Esophagus squamous epithelium (tissue), 5 donors: ENCODE measurements at regions not wholly inside any gene's neighbourhood (a gene's known extent, or its start where the extent isn't known, plus 50 kb on each side); places are given as distances from the start of the nearest gene placed in this dataset.

Experiments used
- DNase-seq: peaks from one replicate; lab custom pipeline; 2025; lab: John Stamatoyannopoulos, UW
- H3K27ac ChIP-seq, 4 donors: fragments of 200-600 bp; sonication (generic); one replicate each; pipeline ENCODE4 v1.5.1; 2016 to 2019; ENCODE audit warnings: mild to moderate bottlenecking in 1 of 4
- H3K27me3 ChIP-seq, 4 donors: fragments of 200-600 bp; sonication (generic); 1 replicate in 3 of 4; 2 replicates in 1 of 4; pipeline versions ENCODE4 v1.5.1 to v1.6.0; 2017 to 2021; ENCODE audit warnings: antibody characterized with exemption in 1 of 4
- H3K36me3 ChIP-seq, 3 donors: fragments of 200-600 bp; sonication (generic); one replicate each; pipeline ENCODE4 v1.5.1; 2016 to 2019
- H3K4me1 ChIP-seq, 3 donors: fragments of 200-600 bp; sonication (generic); one replicate each; pipeline ENCODE4 v1.5.1; 2017 to 2019
- H3K4me3 ChIP-seq, 4 donors: fragments of 200-600 bp; sonication (generic); 1 replicate in 3 of 4; 2 replicates in 1 of 4; pipeline ENCODE4 v1.5.1; 2016 to 2019; ENCODE audit warnings: mild to moderate bottlenecking in 2 of 4, moderate library complexity in 1 of 4
- H3K9me3 ChIP-seq, 3 donors: fragments of 200-600 bp; sonication (generic); one replicate each; pipeline ENCODE4 v1.5.1; 2016 to 2019
- CTCF ChIP-seq, 6 experiments: fragments of 450-650 bp in 4 of 6; fragments of 200-600 bp in 2 of 6; sonication (generic) in 2 of 6; IDR thresholded peaks; one replicate each; pipeline ENCODE4 v1.5.1; 2016 to 2019; ENCODE audit warnings: antibody characterized with exemption in 6 of 6, mild to moderate bottlenecking in 4 of 6, moderate library complexity in 4 of 6
- POLR2A ChIP-seq, 4 donors: fragments of 450-650 bp; IDR thresholded peaks; one replicate each; pipeline ENCODE4 v1.6.1; 2017; ENCODE audit warnings: antibody characterized with exemption in 4 of 4, mild to moderate bottlenecking in 4 of 4, moderate library complexity in 3 of 4
- WGBS, 2 donors: methylation state at CpG; one replicate each; pipeline ENCODE4 v1.1.5; 2018; 5-methylcytosine and 5-hydroxymethylcytosine counted together
- intact Hi-C: fragments of 100-400 bp; cut with DNase I; formaldehyde crosslinking; loops from one replicate; pipeline ENCODE4 v1.15.0; 2022
- donor health status: DM: yes; HTN: yes; CAD: no.

- Histone ChIP-seq H3K36me3 (no peaks in the 10 kb centered on the region), H3K27ac (no peak overlapping the region), H3K4me1 (peaks cover 0 to 4% (median 0%) of the 10 kb centered on the region in 3 donors), H3K27me3 (no peaks in the 10 kb centered on the region), H3K9me3 (no peaks in the 10 kb centered on the region), H3K4me3 (no peak overlapping the region)
- 88% methylated on average over 1 of the region's 1 CpG for WGBS, 2 donors
- intact Hi-C loops: no loop called here
- DNase-seq: no peak
- TF ChIP-seq CTCF (IDR thresholded peaks at IDR 0.05): no peak
Measured at GRCh38 chr2:144215207-144215606, 304.7 kb downstream of the ZEB2 start.

- Histone ChIP-seq H3K9me3 (no peaks in the 10 kb centered on the region), H3K36me3 (no peaks in the 10 kb centered on the region), H3K4me3 (no peak overlapping the region), H3K27ac (no peak overlapping the region), H3K4me1 (peaks cover 0 to 4% (median 0%) of the 10 kb centered on the region in 3 donors), H3K27me3 (no peaks in the 10 kb centered on the region)
- intact Hi-C loops: no loop called here
- WGBS, 2 donors: 85 to 86% methylated on average over 2 of the region's 2 CpGs
- no peak for TF ChIP-seq POLR2A (IDR thresholded peaks at IDR 0.05)
- no peak for TF ChIP-seq CTCF (IDR thresholded peaks at IDR 0.05)
- DNase-seq: no peak
Measured at GRCh38 chr2:144213797-144214196, 306.1 kb downstream of the ZEB2 start.

- WGBS, 2 donors: 96 to 100% methylated on average over 4 of the region's 4 CpGs
- Histone ChIP-seq H3K4me1 (no peaks in the 10 kb centered on the region), H3K9me3 (no peaks in the 10 kb centered on the region), H3K4me3 (no peak overlapping the region), H3K27ac (no peak overlapping the region), H3K36me3 (peaks cover 0 to 8% (median 0%) of the 10 kb centered on the region in 3 donors), H3K27me3 (no peaks in the 10 kb centered on the region)
- intact Hi-C loops: no loop called here
- no peak for DNase-seq
- TF ChIP-seq CTCF (IDR thresholded peaks at IDR 0.05) (no peak), POLR2A (IDR thresholded peaks at IDR 0.05) (no peak)
Measured at GRCh38 chr2:144211826-144212225, 308.1 kb downstream of the ZEB2 start.

- Histone ChIP-seq H3K4me3 (no peak overlapping the region), H3K27ac (no peak overlapping the region), H3K36me3 (peaks cover 0 to 8% (median 0%) of the 10 kb centered on the region in 3 donors), H3K27me3 (no peaks in the 10 kb centered on the region), H3K9me3 (no peaks in the 10 kb centered on the region), H3K4me1 (no peaks in the 10 kb centered on the region)
- TF ChIP-seq CTCF (IDR thresholded peaks at IDR 0.05) (no peak), POLR2A (IDR thresholded peaks at IDR 0.05) (no peak)
- intact Hi-C loops: no loop called here
- WGBS, 2 donors: 86 to 87% methylated on average over 4 of the region's 4 CpGs
- no peak for DNase-seq
Measured at GRCh38 chr2:144211065-144211464, 308.9 kb downstream of the ZEB2 start.

GRCh38 chr2:144210076-144210475 lies 309.8 kb downstream of the ZEB2 start:
- Histone ChIP-seq H3K4me1 (no peaks in the 10 kb centered on the region), H3K36me3 (peaks cover 0 to 8% (median 0%) of the 10 kb centered on the region in 3 donors), H3K9me3 (no peaks in the 10 kb centered on the region), H3K27ac (no peak overlapping the region), H3K27me3 (no peaks in the 10 kb centered on the region), H3K4me3 (no peak overlapping the region)
- TF ChIP-seq CTCF (IDR thresholded peaks at IDR 0.05): no peak
- TF ChIP-seq POLR2A (IDR thresholded peaks at IDR 0.05): no peak
- DNase-seq: no peak
- 91 to 92% methylated on average over 2 of the region's 2 CpGs for WGBS, 2 donors
- intact Hi-C loops: no loop called here
